ENCODE measurements at regions not wholly inside any gene's neighbourhood (a gene's known extent, or its start where the extent isn't known, plus 50 kb on each side); places are given as distances from the start of the nearest gene placed in this dataset.

DNA sequence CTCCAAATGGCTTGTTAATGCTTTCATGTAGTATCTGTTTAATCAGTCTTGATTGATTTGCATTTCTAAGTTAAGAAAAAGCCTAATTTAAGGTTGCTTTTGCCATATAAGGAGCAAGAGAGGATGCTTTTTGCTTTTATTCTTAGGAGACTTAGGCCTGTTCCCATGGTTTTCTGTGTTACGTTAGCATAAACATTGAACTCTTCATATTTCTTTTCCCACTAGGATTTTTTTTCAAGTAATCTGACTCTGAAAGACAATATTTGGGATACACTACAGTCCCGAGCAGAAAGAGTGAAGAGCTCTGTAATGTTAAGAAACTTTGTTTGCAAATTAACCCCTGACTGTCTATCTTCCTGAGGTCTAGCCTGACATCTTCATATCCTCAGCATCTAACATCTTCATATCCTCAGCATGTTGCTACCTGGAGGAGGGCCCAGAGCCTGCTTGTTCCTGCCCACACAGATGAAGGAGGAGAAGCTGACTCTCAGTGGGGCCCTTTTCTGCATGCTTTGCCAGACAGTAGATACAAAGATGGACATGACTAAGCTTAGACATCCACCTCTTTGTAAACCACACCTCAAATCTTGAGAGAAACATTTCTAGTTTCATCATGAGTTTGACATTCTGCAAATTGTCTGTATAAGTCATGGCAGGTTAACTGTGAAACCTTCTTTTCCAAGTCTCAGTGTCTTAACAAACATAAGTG lies 86.2 kb upstream of the COL6A5 start:
- peak; percentile 68 to 89 (median 78) for DNase-seq

DNA sequence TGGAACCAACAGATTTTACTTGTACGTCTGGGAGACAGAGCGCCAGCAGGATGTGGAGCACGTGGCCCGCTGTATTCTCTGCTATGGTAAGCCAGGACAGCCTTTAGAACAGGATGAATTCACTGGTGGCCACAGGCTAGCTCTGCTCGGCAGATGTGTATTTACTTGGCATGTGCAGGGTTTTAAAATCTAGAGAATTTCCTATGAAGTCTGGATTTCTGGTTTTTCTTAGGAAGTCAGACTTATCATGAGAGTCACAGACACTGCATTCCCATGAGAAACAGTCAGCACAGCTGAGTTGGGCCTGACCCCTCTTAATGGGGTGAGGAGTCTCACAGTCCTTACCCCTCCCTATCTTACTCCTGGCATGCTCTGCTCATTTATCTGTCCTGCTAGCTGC lies 84.6 kb upstream of the COL6A5 start:
- DNase-seq, result peak; percentile 61 to 89 (median 65)

DNA sequence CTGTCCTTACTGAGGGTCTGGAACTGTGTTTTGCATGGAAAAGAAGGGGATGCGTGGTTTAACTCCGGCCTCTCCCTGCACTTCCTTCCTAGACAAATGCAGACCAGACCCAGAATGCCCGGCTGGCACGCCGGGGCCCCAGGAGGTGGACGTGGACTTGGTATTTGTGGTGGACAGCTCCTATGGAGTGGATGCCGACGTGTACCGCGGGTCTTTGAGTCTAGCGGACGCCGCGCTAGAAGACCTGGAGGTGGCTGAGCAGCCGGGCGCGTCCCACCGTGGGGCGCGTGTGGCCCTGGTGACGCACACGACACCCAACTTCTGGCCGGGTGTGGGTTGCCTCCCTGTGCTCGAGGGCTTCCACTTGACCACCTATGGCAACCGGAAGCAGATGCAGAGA lies 81.8 kb upstream of the COL6A5 start:
- no peak for DNase-seq

DNA sequence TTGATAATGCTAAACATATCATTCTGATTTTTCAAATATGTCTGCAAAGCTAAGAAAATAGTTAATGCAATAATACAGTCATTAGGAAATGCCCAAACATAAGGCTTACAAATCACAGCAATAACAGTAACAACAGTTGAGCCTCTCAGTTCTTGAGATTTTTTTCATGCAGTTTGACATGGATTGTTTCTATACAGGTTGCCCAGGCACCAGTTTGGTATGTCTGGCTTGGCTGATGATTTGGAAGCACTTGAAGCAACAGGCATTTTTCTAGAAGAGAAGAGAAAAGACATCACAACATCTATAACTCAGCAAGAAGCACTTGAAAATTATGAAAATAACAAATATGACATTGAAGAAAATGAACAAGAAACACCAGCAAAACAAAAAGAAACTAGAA lies 78.7 kb upstream of the COL6A5 start:
- no peak for DNase-seq

DNA sequence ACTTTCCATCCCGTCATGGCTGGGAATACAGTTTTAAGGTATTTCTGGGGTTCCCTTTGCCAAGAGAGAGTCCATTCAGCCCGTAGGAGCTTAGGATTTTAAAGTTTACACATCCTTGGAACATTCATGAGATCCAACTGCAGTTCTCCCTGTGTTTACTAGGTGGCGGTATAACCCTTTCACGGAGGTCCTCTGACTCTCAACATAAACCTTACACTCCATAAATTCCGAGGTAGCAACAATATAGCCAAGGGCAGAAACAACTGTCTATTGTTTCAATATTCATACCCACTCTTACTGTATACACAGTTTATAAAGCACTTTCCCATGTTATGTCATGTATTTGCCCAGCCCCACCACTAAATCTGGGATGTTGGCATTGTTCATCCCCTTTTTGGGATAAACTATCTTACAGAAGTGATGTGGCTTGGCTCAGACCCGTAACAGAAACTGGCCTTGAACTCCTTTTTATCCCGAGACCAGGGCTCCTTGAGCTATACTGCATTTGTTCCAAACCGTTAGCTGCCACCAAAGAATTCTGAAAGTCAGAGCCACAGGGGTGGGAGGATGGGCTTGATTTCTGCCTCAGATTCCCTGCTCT lies 69.2 kb upstream of the COL6A5 start:
- peak; percentile 59 to 88 (median 79) for DNase-seq

DNA sequence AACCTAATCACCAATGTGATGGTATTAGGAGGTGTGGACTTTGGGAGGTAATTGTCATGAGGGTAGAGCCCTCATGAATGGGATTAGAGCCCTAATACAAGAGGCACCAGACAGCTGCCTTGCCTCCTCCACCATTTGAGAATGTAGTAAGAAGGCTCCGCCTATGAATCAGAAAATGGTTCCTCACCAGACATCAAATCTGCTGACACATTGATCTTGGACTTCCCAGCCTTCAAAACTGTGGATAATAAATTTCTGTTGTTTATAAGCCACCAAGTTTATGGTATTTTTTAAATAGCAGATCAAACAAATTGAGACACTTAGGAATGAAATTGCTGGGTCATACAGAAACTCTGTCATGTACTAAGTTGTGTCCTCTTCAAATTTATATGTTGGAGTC lies 56.8 kb upstream of the COL6A5 start:
- no peak for DNase-seq

DNA sequence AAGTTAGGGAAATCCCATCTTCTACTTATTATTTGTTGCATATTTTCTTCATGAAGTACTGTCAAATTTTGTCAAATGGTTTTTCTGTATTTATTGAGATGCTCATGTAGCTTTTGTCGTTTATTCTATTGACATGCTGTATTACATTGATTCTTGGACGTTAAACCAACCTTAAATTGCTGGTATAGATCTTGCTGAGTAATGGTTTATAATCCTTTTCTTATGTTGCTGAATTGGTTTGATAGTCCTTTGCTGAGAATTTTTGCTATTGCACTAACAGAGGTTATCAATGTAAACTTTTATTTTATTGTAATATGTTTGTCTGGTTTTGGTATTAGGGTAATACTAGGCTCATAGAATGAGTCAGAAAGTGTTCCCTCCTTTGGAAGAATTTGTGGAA lies 54.3 kb upstream of the COL6A5 start:
- DNase-seq, result no peak

DNA sequence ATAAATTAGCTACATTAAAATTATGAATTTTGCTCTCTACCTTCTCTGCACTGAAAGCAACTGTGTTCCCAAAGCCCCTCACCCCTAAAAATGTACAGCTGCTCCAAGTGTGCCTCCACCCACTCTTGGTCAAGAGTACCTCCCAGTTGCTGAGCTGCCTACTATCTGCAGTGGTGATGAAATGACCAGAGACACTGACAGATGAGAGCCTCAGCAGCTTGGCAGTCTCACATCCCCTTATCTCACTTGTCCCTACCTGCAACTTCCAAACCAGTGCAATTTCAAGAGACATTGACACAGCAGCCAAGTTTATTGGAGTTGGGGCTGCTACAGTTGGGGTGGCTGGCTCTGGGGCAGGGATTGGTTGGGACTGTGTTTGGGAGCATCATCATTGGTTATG lies 52.2 kb upstream of the COL6A5 start:
- no peak for DNase-seq

Measured in muscle of back (tissue), 3 donors.